Mesenteric fat pad (tissue), 1 donor: ENCODE measurements at regions not wholly inside any gene's neighbourhood (a gene's known extent, or its start where the extent isn't known, plus 50 kb on each side); places are given as distances from the start of the nearest gene placed in this dataset.
"Not testable (repeated sequence)": the region's sequence is repeated elsewhere in the genome, so short reads cannot be mapped to it uniquely, and the experiment has no call there.

ENCODE experiments used
- DNase-seq: peaks from one replicate; pipeline ENCODE4 v3.0.0-alpha.2; 2020; ENCODE audit warnings: low spot score
- donor health status: DM: yes; HTN: yes; CAD: no.

GRCh38 chr7:84738583-84739150, 448.2 kb downstream of the SEMA3D start:
- DNase-seq: no peak

GRCh38 chr7:84735677-84736076, 451.2 kb downstream of the SEMA3D start:
- DNase-seq: no peak

GRCh38 chr7:84735011-84735410, 451.8 kb downstream of the SEMA3D start:
- DNase-seq: no peak

- DNase-seq: not testable (repeated sequence)
Measured at GRCh38 chr7:84733976-84734375, 452.9 kb downstream of the SEMA3D start.

- DNase-seq: not testable (repeated sequence)
Measured at GRCh38 chr7:84730864-84731263, 456.0 kb downstream of the SEMA3D start.

- no peak for DNase-seq
Measured at GRCh38 chr7:84729284-84729683, 457.6 kb downstream of the SEMA3D start.

- DNase-seq: no peak
Measured at GRCh38 chr7:84722734-84723133, 464.1 kb downstream of the SEMA3D start.

- no peak for DNase-seq
Measured at GRCh38 chr7:84722086-84722485, 464.8 kb downstream of the SEMA3D start.

- DNase-seq: no peak
Measured at GRCh38 chr7:84720456-84721097, 466.3 kb downstream of the SEMA3D start.

GRCh38 chr7:84714765-84715164, 472.1 kb downstream of the SEMA3D start:
- DNase-seq: no peak

- no peak for DNase-seq
Measured at GRCh38 chr7:84712374-84713121, 474.3 kb downstream of the SEMA3D start.

GRCh38 chr7:84710538-84710937, 476.3 kb downstream of the SEMA3D start:
- not testable (repeated sequence) for DNase-seq

GRCh38 chr7:84705706-84706105, 481.1 kb downstream of the SEMA3D start:
- no peak for DNase-seq

- no peak for DNase-seq
Measured at GRCh38 chr7:84705079-84705478, 481.8 kb downstream of the SEMA3D start.

- DNase-seq: no peak
Measured at GRCh38 chr7:84704380-84704779, 482.5 kb downstream of the SEMA3D start.

GRCh38 chr7:84701524-84702306, 485.1 kb downstream of the SEMA3D start:
- no peak for DNase-seq

- no peak for DNase-seq
Measured at GRCh38 chr7:84700563-84701370, 486.1 kb downstream of the SEMA3D start.

- DNase-seq: no peak
Measured at GRCh38 chr7:84697506-84697905, 489.4 kb downstream of the SEMA3D start.

GRCh38 chr7:84693483-84693882, 493.4 kb downstream of the SEMA3D start:
- DNase-seq: no peak

GRCh38 chr7:84688671-84689070, 494.1 kb upstream of the SEMA3A start:
- no peak for DNase-seq

- DNase-seq: no peak
Measured at GRCh38 chr7:84686373-84686772, 491.8 kb upstream of the SEMA3A start.
